Stimulated activated memory B cell treated with anti-CD40 and anti-IgM and Interleukin-4, amounts not matched to agents 10 μg/mL and 1 μg/mL and 100 μg/mL, for 72 hours (primary cell): ENCODE measurements at regions not wholly inside any gene's neighbourhood (a gene's known extent, or its start where the extent isn't known, plus 50 kb on each side); places are given as distances from the start of the nearest gene placed in this dataset.
"Not testable (repeated sequence)": the region's sequence is repeated elsewhere in the genome, so short reads cannot be mapped to it uniquely, and the experiment has no call there.

Source experiments
- ATAC-seq: fragments of 150-1000 bp; cut with Tn5 transposase; 2 replicates; pipeline ENCODE4 v1.10.0; 2021
- H3K27ac Mint-ChIP-seq: one replicate; pipeline ENCODE4 v1.8.0; 2022; ENCODE audit warnings: mild to moderate bottlenecking, mixed read lengths
- H3K27me3 Mint-ChIP-seq: one replicate; pipeline ENCODE4 v1.8.0; 2022; ENCODE audit warnings: mixed read lengths
- H3K36me3 Mint-ChIP-seq: one replicate; pipeline ENCODE4 v1.8.0; 2022; ENCODE audit warnings: mixed read lengths
- H3K4me1 Mint-ChIP-seq: one replicate; pipeline ENCODE4 v1.8.0; 2022; ENCODE audit warnings: mixed read lengths
- H3K4me3 Mint-ChIP-seq: one replicate; pipeline ENCODE4 v1.8.0; 2022; ENCODE audit warnings: mild to moderate bottlenecking, moderate library complexity, mixed read lengths
- H3K9me3 Mint-ChIP-seq: one replicate; pipeline ENCODE4 v1.8.0; 2022; ENCODE audit warnings: mixed read lengths

DNA sequence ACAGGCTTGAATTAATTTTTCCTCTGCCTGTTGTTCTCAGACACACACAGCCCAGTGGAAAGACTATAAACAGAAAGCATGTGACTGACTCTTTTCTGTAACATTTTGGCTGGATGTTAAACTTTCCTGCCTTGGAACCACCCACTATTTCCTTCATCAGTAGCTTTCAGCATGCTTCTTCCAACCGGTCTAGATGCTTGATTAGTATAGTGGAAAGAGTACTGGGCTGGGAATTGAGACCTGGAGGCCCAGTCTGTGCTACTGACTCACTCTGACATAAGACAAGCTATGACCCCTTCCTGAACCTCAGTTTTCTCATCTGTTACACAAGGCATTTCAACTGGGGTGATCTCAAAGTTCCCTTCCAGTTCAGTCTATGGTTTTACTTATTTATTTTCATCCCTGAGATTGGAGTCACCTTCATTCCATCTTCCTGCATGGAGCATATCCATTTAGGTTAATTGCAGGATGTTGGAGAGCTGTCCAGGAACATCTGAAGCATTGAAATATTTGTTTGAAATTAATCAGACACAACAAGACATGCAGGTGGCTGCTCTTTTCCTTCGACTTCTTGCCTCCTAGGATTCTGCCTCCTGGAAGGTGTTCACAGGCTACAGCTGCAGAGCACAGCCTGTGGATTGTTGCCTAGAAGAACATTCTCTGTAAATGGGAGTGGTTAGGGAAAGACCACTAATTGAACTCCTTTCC lies 173.4 kb downstream of the RTL9 start:
- Mint-ChIP-seq H3K4me1 (no peaks in the 10 kb centered on the region), H3K27ac (no peak overlapping the region), H3K27me3 (no peaks in the 10 kb centered on the region), H3K36me3 (no peaks in the 10 kb centered on the region), H3K4me3 (no peak overlapping the region), H3K9me3 (no peaks in the 10 kb centered on the region)
- ATAC-seq: no peak

DNA sequence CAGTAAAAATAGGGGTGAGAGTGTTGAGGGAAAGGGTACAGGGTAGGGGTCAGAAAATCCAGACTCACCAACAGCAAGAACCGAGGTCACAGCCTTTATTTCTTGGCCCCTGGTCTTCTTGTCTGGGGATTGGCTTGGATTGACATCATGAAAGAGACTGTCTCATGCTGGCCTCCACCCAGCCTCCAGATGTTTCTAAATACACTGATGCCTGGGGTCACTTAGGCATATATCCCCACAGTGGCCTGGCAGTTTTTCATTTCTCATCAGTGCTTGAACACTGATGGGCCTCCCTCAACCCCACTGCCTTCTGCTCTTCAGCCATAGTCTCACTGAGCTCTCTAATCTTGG lies 173.9 kb downstream of the RTL9 start:
- no peaks in the 10 kb centered on the region for H3K4me1 Mint-ChIP-seq

DNA sequence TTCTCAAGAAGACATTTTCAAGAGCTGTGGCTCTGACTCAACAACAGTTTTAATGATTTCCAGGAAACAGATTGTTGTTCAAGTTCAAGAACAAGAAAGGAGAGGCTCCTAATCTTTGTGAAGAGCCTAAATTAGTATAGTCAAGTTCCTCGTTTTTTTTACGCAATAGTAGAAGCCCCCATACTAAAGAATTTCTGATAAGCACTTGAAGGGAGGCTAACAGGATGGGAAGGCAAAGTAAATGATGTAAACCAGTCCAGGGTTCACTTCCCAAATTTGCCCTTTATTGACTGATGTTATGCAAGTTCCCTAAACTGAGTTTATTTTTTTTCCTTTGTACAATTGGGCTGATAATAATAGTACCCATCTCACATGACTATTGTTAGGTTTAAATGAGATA lies 178.2 kb downstream of the RTL9 start:
- no peaks in the 10 kb centered on the region for H3K27me3 Mint-ChIP-seq
- no peak overlapping the region for H3K27ac Mint-ChIP-seq
- H3K9me3 Mint-ChIP-seq: no peaks in the 10 kb centered on the region
- H3K36me3 Mint-ChIP-seq: no peaks in the 10 kb centered on the region
- no peak overlapping the region for H3K4me3 Mint-ChIP-seq
- no peaks in the 10 kb centered on the region for H3K4me1 Mint-ChIP-seq
- no peak for ATAC-seq

More for the DNA sequence above, 173.9 kb downstream of the RTL9 start:
- H3K27me3 Mint-ChIP-seq: no peaks in the 10 kb centered on the region
- no peak overlapping the region for H3K4me3 Mint-ChIP-seq
- no peak overlapping the region for H3K27ac Mint-ChIP-seq
- H3K9me3 Mint-ChIP-seq: no peaks in the 10 kb centered on the region
- ATAC-seq: no peak
- H3K36me3 Mint-ChIP-seq: no peaks in the 10 kb centered on the region

DNA sequence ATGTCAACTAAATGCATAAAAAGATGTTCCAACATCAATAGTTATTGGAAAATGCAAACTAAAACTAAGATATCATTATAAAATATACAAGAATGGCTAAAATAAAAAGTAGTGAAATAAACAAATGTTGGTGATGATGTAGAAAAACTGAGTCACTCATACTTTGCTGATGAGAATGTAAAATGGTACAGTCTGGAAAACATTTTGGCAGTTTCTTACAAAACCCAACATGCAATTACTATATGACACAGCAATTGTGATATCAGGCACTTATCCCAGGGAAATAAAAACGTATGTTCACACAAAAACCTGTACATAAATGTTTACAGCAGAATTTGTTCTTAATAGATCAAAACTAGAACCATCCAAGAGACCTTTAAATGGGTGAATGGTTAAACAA lies 182.6 kb downstream of the RTL9 start:
- Mint-ChIP-seq H3K27ac (no peak overlapping the region), H3K36me3 (no peaks in the 10 kb centered on the region), H3K27me3 (no peaks in the 10 kb centered on the region), H3K9me3 (no peaks in the 10 kb centered on the region), H3K4me3 (no peak overlapping the region), H3K4me1 (no peaks in the 10 kb centered on the region)
- no peak for ATAC-seq

DNA sequence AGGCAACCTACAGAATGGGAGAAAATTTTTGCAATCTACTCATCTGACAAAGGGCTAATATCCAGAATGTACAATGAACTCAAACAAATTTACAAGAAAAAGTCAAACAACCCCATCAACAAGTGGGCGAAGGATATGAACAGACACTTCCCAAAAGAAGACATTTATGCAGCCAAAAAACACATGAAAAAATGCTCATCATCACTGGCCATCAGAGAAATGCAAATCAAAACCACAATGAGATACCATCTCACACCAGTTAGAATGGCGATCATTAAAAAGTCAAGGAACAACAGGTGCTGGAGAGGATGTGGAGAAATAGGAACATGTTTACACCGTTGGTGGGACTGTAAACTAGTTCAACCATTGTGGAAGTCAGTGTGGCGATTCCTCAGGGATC lies 192.2 kb downstream of the RTL9 start:
- not testable (repeated sequence) for H3K36me3 Mint-ChIP-seq, H3K4me1 Mint-ChIP-seq, H3K27me3 Mint-ChIP-seq, H3K9me3 Mint-ChIP-seq, ATAC-seq, H3K27ac Mint-ChIP-seq, H3K4me3 Mint-ChIP-seq

DNA sequence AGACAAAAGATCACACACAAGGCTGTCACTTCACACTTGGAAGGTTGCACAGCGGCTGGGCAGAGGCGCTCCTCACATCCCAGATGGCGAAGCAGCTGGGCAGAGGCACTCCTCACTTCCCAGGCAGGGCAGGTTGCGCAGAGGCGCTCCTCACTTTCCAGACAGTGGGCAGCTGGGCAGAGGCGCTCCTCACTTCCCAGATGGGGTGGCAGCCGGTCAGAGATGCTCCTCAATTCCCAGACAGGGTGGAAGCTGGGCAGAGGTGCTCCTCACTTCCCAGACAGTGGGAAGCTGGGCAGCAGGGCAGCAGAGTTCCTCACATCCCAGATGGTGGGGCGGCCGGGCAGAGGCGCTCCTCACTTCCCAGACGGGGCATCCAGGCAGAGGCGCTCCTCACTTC lies 199.2 kb downstream of the RTL9 start:
- no peak for ATAC-seq
- Mint-ChIP-seq H3K4me1 (no peaks in the 10 kb centered on the region), H3K9me3 (peaks cover 2% of the 10 kb centered on the region), H3K36me3 (no peaks in the 10 kb centered on the region), H3K27me3 (no peaks in the 10 kb centered on the region), H3K4me3 (no peak overlapping the region), H3K27ac (no peak overlapping the region)

DNA sequence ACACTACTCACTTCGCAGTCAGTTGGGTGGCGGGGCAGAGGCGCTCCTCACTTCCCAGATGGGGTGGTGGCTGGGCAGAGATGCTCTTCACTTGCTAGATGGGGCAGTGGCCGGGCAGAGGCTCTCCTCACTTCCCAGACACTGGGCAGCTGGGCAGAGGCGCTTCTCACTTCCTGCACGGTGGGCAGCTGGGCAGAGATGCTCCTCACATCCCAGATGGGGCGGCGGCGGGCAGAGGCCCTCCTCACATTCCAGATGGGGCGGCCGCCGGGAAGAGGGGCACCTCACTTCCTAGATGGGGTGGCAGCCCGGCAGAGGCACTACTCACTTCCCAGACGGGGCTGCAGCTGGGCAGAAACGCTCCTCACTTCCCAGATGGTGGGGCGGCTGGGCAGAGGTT lies 199.8 kb downstream of the RTL9 start:
- no peak for ATAC-seq
- no peak overlapping the region for H3K27ac Mint-ChIP-seq
- peaks cover 2% of the 10 kb centered on the region for H3K9me3 Mint-ChIP-seq
- no peak overlapping the region for H3K4me3 Mint-ChIP-seq
- H3K27me3 Mint-ChIP-seq: no peaks in the 10 kb centered on the region
- no peaks in the 10 kb centered on the region for H3K36me3 Mint-ChIP-seq
- no peaks in the 10 kb centered on the region for H3K4me1 Mint-ChIP-seq

DNA sequence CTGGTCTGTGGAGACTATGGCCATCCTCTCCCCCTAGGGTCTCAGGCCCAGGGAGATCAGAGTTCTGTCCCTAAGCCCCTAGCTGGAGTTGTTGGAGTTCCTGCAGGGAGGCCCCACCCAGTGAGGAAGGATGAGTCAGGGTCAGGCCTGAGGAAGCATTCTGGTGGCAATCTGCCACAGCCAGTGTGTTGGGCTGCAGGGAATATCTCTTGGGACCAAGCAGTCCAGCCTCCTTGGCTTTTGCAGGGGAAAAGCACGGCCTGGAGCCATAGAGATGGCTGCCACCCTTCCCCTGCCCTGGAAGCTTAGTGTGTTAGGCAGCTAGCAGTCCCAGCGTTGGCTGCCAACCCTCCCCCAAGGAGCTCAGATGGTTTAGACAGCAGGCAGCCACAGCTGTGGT lies 202.4 kb downstream of the RTL9 start:
- no peaks in the 10 kb centered on the region for H3K27me3 Mint-ChIP-seq
- H3K27ac Mint-ChIP-seq: no peak overlapping the region
- ATAC-seq: no peak
- no peaks in the 10 kb centered on the region for H3K4me1 Mint-ChIP-seq
- no peak overlapping the region for H3K4me3 Mint-ChIP-seq
- peaks cover 4% of the 10 kb centered on the region for H3K9me3 Mint-ChIP-seq
- no peaks in the 10 kb centered on the region for H3K36me3 Mint-ChIP-seq

DNA sequence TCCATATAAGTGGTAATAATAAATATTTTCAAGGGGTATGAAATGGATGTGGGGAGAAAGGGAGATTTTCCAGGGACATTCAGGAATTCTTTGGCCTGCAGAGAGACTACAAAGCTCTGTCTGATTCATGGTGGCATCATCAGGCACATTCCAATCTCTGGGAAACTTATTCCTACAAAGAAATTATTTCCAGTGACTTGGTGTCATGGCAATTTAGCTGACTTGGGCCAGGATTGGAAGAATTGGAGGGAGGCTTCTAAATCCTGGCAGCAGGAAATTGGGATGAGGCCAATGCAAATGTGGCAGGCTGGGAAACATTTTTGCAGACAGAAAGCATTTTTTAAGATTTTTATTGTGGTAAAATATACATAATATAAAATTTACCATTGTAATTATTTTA lies 204.6 kb downstream of the RTL9 start:
- Mint-ChIP-seq H3K27ac (no peak overlapping the region), H3K27me3 (no peaks in the 10 kb centered on the region), H3K4me3 (no peak overlapping the region), H3K4me1 (no peaks in the 10 kb centered on the region), H3K9me3 (peaks cover 2% of the 10 kb centered on the region), H3K36me3 (no peaks in the 10 kb centered on the region)
- no peak for ATAC-seq

DNA sequence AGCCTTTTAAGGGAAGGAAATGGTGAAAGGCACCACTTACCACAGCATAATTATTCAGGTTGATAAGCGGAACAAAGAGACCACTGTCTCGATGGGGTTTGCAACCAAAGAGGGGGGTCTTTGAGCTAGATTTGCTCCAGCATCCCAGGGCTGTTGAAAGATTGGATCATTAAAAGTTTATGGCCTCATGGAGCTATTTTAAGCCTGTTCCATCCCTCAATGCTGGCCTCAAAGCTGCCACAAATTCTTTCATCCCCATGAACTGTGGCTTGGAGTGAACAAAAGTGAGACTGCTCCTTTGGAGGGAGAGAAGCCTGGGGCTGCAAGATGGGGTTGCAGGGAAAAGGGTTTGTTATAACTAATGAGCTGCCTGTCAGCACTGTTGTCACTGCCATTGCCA lies 209.8 kb downstream of the RTL9 start:
- no peak overlapping the region for H3K27ac Mint-ChIP-seq
- no peaks in the 10 kb centered on the region for H3K36me3 Mint-ChIP-seq
- H3K4me3 Mint-ChIP-seq: no peak overlapping the region
- H3K9me3 Mint-ChIP-seq: peaks cover 2% of the 10 kb centered on the region
- no peaks in the 10 kb centered on the region for H3K27me3 Mint-ChIP-seq
- no peak for ATAC-seq
- no peaks in the 10 kb centered on the region for H3K4me1 Mint-ChIP-seq

DNA sequence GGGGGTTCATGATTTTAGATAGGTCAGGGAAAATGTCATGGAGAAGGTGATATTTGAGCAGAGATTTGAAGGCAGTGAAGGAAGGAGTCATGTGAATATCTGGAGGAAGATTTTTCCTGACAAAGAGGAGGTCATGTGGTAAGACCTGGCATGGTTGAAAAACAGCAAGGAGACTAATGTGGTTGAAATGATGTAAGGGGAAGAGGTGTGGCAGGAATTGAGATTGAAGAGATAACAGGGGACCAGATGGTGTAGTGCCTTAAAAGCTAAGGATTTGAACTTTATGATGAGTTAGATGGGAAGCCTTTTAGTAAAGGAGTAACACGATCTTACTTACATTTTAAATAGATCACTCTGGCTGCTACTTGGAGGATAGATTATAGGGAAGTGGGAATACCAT lies 210.9 kb downstream of the RTL9 start:
- no peaks in the 10 kb centered on the region for H3K4me1 Mint-ChIP-seq
- H3K4me3 Mint-ChIP-seq: no peak overlapping the region
- no peaks in the 10 kb centered on the region for H3K36me3 Mint-ChIP-seq
- ATAC-seq: no peak
- peaks cover 2% of the 10 kb centered on the region for H3K9me3 Mint-ChIP-seq
- H3K27ac Mint-ChIP-seq: no peak overlapping the region
- H3K27me3 Mint-ChIP-seq: no peaks in the 10 kb centered on the region

DNA sequence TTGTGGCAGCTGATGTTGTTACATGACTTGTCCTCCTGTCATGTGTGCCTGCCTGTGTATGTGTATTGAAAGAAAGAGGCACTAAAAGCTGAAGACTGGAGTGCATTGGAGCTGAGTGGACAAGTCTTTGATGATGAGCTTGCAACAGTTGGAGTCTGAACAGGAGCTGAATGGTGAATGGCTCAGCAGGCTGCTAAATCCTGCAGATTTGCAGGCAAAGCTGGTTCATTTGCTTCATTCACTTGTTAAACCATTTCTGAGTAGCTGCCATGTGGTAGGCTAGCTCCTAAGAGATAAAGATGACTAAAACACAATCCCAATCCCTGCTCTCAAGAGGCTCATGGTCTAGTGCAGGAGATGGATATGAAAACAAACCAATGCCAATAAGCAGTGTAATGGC lies 217.3 kb downstream of the CHRDL1 start:
- ATAC-seq: no peak
- Mint-ChIP-seq H3K36me3 (no peaks in the 10 kb centered on the region), H3K27me3 (no peaks in the 10 kb centered on the region), H3K27ac (no peak overlapping the region), H3K4me3 (no peak overlapping the region), H3K4me1 (no peaks in the 10 kb centered on the region), H3K9me3 (no peaks in the 10 kb centered on the region)

DNA sequence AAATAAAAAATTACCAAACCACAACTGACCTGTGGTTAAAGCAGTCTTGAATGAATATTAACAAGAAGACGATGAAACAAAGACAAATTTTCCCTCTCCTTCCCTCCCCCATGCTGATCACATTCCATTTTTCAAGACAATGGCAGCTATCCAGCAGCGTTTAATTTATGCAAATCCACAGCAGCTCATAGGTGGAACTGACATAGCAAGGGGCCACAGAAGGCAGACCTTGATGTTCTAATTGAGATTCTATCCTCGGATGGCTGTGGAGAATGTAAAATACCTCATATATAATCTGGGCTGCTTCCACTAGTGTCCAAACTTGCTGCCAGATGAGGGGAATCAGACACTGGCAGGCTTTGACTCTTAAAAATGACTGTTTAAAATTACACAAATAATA lies 211.5 kb downstream of the CHRDL1 start:
- no peak overlapping the region for H3K4me3 Mint-ChIP-seq
- no peak for ATAC-seq
- H3K27ac Mint-ChIP-seq: no peak overlapping the region
- H3K27me3 Mint-ChIP-seq: no peaks in the 10 kb centered on the region
- H3K9me3 Mint-ChIP-seq: no peaks in the 10 kb centered on the region
- no peaks in the 10 kb centered on the region for H3K4me1 Mint-ChIP-seq
- H3K36me3 Mint-ChIP-seq: no peaks in the 10 kb centered on the region

DNA sequence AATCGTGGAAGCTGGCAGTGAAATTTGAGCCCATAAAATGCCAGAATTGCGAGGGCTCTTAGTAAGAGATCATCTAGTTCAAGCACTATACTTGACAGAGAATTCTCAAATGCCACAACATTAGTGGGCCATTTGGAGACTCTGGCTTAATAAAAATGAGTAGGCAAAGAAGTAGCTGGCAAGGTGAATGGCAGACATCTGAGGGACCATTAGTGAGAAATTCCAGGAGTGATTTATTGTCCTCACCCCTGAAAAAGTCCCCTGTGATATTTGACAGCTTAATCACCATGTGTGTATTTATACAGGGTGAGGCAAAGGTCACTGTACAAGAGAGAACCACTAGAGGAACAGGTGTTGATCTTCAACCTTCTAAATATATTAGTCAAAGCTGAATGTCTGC lies 207.5 kb downstream of the CHRDL1 start:
- ATAC-seq: no peak

DNA sequence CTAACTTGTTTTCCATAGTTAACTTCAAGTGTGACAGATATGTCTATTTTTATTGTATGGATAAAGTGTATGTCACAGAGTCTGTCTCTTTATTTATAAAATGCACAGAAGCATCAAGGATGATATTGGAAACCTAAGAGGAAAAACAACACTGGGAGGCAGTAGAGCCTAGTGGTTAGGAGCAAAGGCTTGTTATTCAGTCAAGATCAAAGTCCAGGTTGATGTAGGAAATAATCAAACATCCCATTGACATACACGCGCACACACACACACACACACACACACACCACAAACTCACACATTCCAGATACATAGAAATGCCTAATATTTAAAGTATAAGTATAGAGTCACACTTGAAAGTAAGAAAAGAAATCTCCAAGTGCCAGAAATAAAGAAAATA lies 206.8 kb downstream of the CHRDL1 start:
- no peak for ATAC-seq
- Mint-ChIP-seq H3K27me3 (no peaks in the 10 kb centered on the region), H3K9me3 (no peaks in the 10 kb centered on the region), H3K4me3 (no peak overlapping the region), H3K4me1 (no peaks in the 10 kb centered on the region), H3K36me3 (no peaks in the 10 kb centered on the region), H3K27ac (no peak overlapping the region)

More for the DNA sequence above, 207.5 kb downstream of the CHRDL1 start:
- H3K9me3 Mint-ChIP-seq: no peaks in the 10 kb centered on the region
- no peaks in the 10 kb centered on the region for H3K4me1 Mint-ChIP-seq
- H3K27ac Mint-ChIP-seq: no peak overlapping the region
- no peaks in the 10 kb centered on the region for H3K36me3 Mint-ChIP-seq
- H3K27me3 Mint-ChIP-seq: no peaks in the 10 kb centered on the region
- H3K4me3 Mint-ChIP-seq: no peak overlapping the region

DNA sequence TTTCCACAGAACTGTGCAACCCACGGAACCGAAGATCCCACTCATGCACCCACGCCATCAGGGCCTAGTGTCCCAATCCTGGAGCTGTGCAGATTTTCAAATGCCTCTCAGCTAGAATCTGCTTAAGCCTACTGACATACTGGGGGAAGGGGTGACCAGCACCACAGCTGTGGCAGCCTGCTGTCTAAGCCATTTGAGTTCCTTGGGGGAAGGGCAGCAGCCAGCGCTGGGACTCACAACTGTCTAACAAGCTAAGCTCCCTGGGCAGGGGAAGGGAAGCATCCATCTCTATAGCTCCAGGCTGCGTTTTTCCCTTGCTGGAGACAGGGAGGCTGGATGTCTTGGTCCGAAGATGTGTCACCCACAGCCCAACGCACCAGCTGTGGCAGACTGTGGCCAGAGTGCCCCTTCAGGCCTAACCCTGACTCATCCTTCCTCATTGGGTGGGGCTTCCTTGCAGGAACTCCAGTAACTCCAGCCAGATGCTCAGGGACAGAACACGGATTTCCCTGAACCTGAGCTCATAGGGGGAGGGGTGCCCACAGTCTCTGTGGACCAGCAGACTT lies 194.8 kb downstream of the CHRDL1 start:
- H3K4me1 Mint-ChIP-seq: no peaks in the 10 kb centered on the region
- no peaks in the 10 kb centered on the region for H3K36me3 Mint-ChIP-seq
- no peak overlapping the region for H3K4me3 Mint-ChIP-seq
- H3K9me3 Mint-ChIP-seq: peaks cover 6% of the 10 kb centered on the region
- no peaks in the 10 kb centered on the region for H3K27me3 Mint-ChIP-seq
- ATAC-seq: no peak
- H3K27ac Mint-ChIP-seq: no peak overlapping the region

DNA sequence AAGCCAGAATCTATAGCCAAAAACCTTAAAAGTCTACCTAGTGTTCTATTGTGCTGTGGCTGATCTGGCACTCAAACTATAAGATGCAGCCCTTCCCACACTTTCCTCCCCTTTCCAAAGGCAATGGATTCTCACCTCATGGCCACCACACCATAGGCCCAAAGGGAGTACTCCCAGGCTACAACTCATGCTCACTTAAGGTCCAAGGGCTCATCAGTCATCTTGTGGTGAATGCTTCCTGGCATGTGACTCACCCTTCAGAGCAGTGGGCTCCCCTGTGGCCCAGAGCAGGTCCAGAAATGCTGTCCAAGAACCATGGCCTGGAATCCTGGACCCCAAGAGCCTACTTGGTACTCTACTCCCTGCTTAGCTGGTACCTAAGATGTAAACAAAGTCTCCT lies 181.0 kb downstream of the CHRDL1 start:
- Mint-ChIP-seq H3K4me1 (no peaks in the 10 kb centered on the region), H3K27me3 (no peaks in the 10 kb centered on the region), H3K9me3 (peaks cover 5% of the 10 kb centered on the region), H3K36me3 (no peaks in the 10 kb centered on the region), H3K27ac (no peak overlapping the region), H3K4me3 (no peak overlapping the region)
- no peak for ATAC-seq
